ENCODE measurements at regions not wholly inside any gene's neighbourhood (a gene's known extent, or its start where the extent isn't known, plus 50 kb on each side); places are given as distances from the start of the nearest gene placed in this dataset.
"Not testable (repeated sequence)": the region's sequence is repeated elsewhere in the genome, so short reads cannot be mapped to it uniquely, and the experiment has no call there.

DNA sequence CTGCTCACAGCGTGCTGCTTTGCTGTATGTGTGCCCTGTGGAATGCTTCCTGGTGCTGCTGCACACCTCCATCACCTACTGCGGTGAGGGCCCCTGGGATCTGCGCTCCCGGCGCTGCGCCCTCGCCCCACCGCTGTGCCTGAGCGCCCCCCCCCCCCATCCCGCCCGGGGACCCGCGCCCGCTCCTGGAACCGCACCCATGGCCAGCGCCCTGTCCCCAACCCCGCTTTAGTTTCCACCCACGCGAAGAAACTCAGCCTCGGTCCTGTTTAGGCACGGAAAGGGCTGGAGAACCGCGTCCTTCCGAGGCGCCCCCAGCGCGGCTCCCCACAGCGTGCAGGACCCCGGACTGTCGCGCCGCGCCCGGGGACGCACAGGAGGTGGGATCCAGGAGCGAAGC is 265.5 kb downstream of the POTEB3 start:
- H3K27me3 ChIP-seq (ENCODE audit: low read depth); H3K4me1 ChIP-seq; H3K36me3 ChIP-seq (replicated peaks); DNase-seq (ENCODE audit: low spot score in 2 of 2); H3K4me3 ChIP-seq; in situ Hi-C loops (cut with MboI; ENCODE audit: low sequenced_read_pairs); H3K9me3 ChIP-seq: not testable (repeated sequence)

DNA sequence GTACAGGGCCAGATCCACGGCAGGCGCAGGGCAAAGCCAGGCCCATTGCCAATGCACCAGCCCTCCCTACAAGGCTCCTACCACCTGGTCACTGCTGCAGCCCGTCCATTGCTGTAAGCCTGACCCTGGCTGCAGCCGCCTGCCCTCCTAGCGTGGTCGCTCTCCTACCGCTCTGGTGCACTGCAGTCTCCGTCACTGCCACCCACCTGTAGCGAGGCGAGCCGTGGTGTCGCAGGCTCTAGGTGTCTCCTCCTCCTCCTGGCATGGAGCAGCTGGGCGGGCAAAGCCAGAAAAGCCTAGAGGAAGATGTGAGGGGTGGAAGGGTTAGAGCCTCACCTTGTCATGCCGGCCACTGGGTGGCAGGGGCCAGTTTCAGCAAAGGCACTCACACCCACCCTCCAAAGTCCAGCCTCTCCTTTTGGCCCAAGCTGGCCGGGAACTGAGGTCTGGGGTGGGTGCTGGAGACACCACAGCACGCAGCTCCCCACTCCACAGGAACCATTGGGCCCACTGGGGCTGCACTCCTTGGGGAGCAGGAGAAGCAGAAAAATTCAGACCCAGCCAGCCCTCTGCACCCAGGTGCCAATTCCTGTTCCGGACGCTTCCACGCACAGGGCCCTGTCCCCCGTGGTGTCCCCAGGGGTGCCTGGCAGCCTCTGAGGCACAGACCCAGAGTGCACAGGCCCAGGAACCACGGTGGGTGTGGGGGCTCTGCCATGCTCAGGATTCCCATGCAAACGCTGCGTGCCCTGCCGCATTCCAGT is 285.3 kb upstream of the POTEB2 start:
- H3K36me3 ChIP-seq (replicated peaks); H3K27me3 ChIP-seq (ENCODE audit: low read depth); DNase-seq (ENCODE audit: low spot score in 2 of 2); H3K9me3 ChIP-seq; H3K4me1 ChIP-seq; H3K4me3 ChIP-seq; in situ Hi-C loops (cut with MboI; ENCODE audit: low sequenced_read_pairs): not testable (repeated sequence)

- DNase-seq (ENCODE audit: low spot score in 2 of 2); in situ Hi-C loops (cut with MboI; ENCODE audit: low sequenced_read_pairs); H3K27me3 ChIP-seq (ENCODE audit: low read depth); H3K36me3 ChIP-seq (replicated peaks); H3K4me1 ChIP-seq; H3K4me3 ChIP-seq; H3K9me3 ChIP-seq: not testable (repeated sequence)
Observed at GRCh38 chr15:21148136-21148535, 282.0 kb upstream of the POTEB2 start.

DNA sequence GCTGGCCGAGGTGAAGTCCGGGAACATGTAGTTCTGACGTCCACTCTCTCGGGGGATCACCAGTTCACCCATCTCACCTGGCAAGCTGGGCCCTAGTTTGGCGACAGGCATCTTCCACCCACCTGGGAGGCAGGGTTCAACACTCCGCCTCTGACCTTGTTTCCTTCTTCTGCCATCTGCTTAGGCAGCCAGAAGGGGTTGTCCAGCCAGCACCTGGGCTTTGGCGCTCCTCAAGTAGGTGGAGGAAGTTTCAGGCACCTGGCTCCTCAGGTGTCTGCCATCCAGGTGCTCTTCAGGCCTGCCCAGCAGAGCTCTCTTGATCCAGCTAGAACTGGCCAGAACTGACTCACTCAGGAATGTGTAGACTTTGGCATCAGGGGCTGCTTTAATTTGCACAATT is 267.8 kb upstream of the POTEB2 start:
- DNase-seq (ENCODE audit: low spot score in 2 of 2); in situ Hi-C loops (cut with MboI; ENCODE audit: low sequenced_read_pairs); H3K4me1 ChIP-seq; H3K27me3 ChIP-seq (ENCODE audit: low read depth); H3K9me3 ChIP-seq; H3K36me3 ChIP-seq (replicated peaks); H3K4me3 ChIP-seq: not testable (repeated sequence)

GRCh38 chr15:21112271-21113053 is 246.3 kb upstream of the POTEB2 start:
- in situ Hi-C loops (cut with MboI; ENCODE audit: low sequenced_read_pairs); H3K4me3 ChIP-seq: not testable (repeated sequence)

DNA sequence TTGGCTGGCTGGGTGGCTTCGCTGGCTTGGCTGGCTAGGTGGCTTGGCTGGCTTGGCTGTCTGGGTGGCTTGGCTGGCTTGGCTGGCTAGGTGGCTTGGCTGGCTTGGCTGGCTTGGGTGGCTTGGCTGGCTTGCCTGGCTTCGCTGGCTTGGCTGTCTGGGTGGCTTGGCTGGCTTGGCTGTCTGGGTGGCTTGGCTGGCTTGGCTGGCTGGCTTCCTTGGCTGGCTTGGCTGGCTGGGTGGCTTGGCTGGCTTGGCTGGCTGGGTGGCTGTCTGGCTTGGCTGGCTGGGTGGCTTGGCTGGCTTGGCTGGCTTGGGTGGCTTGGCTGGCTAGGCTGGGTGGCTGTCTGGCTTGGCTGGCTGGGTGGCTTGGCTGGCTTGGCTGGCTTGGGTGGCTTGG is 245.7 kb upstream of the POTEB2 start:
- H3K4me3 ChIP-seq; H3K27me3 ChIP-seq (ENCODE audit: low read depth); H3K4me1 ChIP-seq; H3K36me3 ChIP-seq (replicated peaks); in situ Hi-C loops (cut with MboI; ENCODE audit: low sequenced_read_pairs); H3K9me3 ChIP-seq: not testable (repeated sequence)
- DNase-seq (ENCODE audit: low spot score in 2 of 2), result peak in 1 of 2 experiments; percentile 12

More at GRCh38 chr15:21112271-21113053, 246.3 kb upstream of the POTEB2 start:
- not testable (repeated sequence) for H3K4me1 ChIP-seq; H3K36me3 ChIP-seq (replicated peaks); H3K27me3 ChIP-seq (ENCODE audit: low read depth); H3K9me3 ChIP-seq; DNase-seq (ENCODE audit: low spot score in 2 of 2)

GRCh38 chr15:21111172-21111571 is 245.1 kb upstream of the POTEB2 start:
- DNase-seq (ENCODE audit: low spot score in 2 of 2); H3K4me3 ChIP-seq; in situ Hi-C loops (cut with MboI; ENCODE audit: low sequenced_read_pairs); H3K27me3 ChIP-seq (ENCODE audit: low read depth); H3K36me3 ChIP-seq (replicated peaks); H3K9me3 ChIP-seq; H3K4me1 ChIP-seq: not testable (repeated sequence)

GRCh38 chr15:21110187-21110804 is 244.2 kb upstream of the POTEB2 start:
- in situ Hi-C loops (cut with MboI; ENCODE audit: low sequenced_read_pairs); H3K36me3 ChIP-seq (replicated peaks); H3K4me1 ChIP-seq; H3K4me3 ChIP-seq; H3K27me3 ChIP-seq (ENCODE audit: low read depth); H3K9me3 ChIP-seq: not testable (repeated sequence)
- DNase-seq (ENCODE audit: low spot score in 2 of 2), result peak in 1 of 2 experiments; percentile 25

GRCh38 chr15:21108384-21108783 is 242.3 kb upstream of the POTEB2 start:
- DNase-seq (ENCODE audit: low spot score in 2 of 2); H3K4me1 ChIP-seq; H3K4me3 ChIP-seq; H3K9me3 ChIP-seq; in situ Hi-C loops (cut with MboI; ENCODE audit: low sequenced_read_pairs); H3K36me3 ChIP-seq (replicated peaks); H3K27me3 ChIP-seq (ENCODE audit: low read depth): not testable (repeated sequence)

GRCh38 chr15:21107399-21108381 is 241.6 kb upstream of the POTEB2 start:
- DNase-seq (ENCODE audit: low spot score in 2 of 2); H3K36me3 ChIP-seq (replicated peaks); in situ Hi-C loops (cut with MboI; ENCODE audit: low sequenced_read_pairs); H3K4me3 ChIP-seq; H3K27me3 ChIP-seq (ENCODE audit: low read depth); H3K9me3 ChIP-seq; H3K4me1 ChIP-seq: not testable (repeated sequence)

DNA sequence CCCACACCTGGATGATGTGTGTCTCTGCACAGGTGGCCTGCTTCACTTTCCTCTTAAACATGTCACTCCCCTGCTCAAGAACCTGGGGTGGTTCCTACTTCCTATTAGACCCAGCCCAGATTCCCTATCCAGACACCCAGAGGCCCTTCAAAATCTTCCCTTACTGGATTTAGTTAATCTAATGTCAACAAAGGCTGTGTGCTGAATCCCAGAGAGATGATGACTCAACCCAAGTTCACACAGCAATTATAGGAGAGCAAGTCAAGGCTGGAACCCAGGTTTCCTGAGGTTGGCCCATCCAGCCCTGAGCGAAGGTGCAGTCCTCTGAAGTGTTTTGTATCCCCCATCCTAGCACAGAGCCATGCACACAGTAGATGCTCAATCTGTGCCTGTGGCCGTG is 230.5 kb upstream of the POTEB2 start:
- H3K27me3 ChIP-seq (ENCODE audit: low read depth); H3K4me3 ChIP-seq; DNase-seq (ENCODE audit: low spot score in 2 of 2); in situ Hi-C loops (cut with MboI; ENCODE audit: low sequenced_read_pairs); H3K9me3 ChIP-seq; H3K4me1 ChIP-seq; H3K36me3 ChIP-seq (replicated peaks): not testable (repeated sequence)

DNA sequence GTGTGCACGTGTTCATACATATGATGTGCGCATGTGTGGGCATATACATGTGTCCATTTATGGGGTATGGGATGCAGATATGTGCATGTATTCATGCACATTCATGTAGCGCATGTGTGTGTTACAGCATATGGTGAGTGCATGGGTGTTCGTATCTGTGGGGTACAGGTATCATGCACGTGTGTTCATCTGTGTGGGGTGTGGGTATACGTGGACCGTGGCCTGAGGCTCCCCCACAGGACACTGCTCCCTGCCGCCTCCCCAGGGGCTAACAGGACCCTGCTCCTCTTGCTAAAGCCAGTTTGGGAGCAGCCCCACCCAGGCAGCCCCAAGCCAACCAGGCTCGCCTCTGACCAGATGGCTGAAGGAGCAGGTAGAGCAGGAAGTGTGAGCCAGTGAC is 213.4 kb upstream of the POTEB2 start:
- H3K9me3 ChIP-seq; H3K36me3 ChIP-seq (replicated peaks); H3K4me3 ChIP-seq; in situ Hi-C loops (cut with MboI; ENCODE audit: low sequenced_read_pairs); H3K27me3 ChIP-seq (ENCODE audit: low read depth); H3K4me1 ChIP-seq; DNase-seq (ENCODE audit: low spot score in 2 of 2): not testable (repeated sequence)

DNA sequence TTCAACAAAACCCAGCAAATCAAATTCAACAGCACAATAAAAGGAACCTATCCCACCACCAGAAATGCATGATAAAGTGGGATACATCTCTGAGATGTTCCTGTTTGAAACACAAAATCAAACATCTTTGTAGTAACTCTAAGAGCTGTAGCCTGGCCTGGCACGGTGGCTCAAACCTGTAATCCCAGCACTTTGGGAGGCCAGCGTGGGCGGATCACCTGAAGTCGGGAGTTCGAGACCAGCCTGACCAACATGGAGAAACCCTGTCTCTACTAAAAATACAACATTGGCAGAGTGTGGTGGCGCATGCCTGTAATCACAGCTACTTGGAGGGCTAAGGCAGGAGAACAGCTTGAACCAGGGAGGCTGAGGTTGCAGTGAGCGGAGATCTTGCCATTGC is 202.8 kb upstream of the POTEB2 start:
- H3K4me3 ChIP-seq; H3K4me1 ChIP-seq; H3K36me3 ChIP-seq (replicated peaks); in situ Hi-C loops (cut with MboI; ENCODE audit: low sequenced_read_pairs); H3K27me3 ChIP-seq (ENCODE audit: low read depth); DNase-seq (ENCODE audit: low spot score in 2 of 2); H3K9me3 ChIP-seq: not testable (repeated sequence)
